Neural cell (in vitro differentiated cells): ENCODE measurements at regions not wholly inside any gene's neighbourhood (a gene's known extent, or its start where the extent isn't known, plus 50 kb on each side); places are given as distances from the start of the nearest gene placed in this dataset.

Source experiments
- H2AFZ ChIP-seq: fragments of 200-600, 300-800 bp; sonication (generic), shearing (Covaris generic); 2 replicates; pipeline ENCODE4 v1.6.0; 2014; ENCODE audit warnings: low read depth, mild to moderate bottlenecking, antibody characterized with exemption, low read length, moderate library complexity
- H3F3A ChIP-seq: fragments of 200-600 bp; shearing (Covaris generic); 2 replicates; pipeline ENCODE4 v1.6.1; 2016; ENCODE audit warnings: mild to moderate bottlenecking, moderate library complexity, mixed read lengths, antibody characterized with exemption, low read length; ENCODE audit not compliant: insufficient read depth, poor library complexity, severe bottlenecking
- H3K27ac ChIP-seq: fragments of 200-600, 300-800 bp; sonication (generic), shearing (Covaris generic); 2 replicates; pipeline ENCODE4 v1.5.1; 2014; ENCODE audit warnings: mild to moderate bottlenecking, low read length, moderate library complexity
- H3K27me3 ChIP-seq: fragments of 300-800, 200-600 bp; sonication (generic), shearing (Covaris generic); 2 replicates; pipeline ENCODE4 v1.6.0; 2014; ENCODE audit warnings: mild to moderate bottlenecking, low read depth, low read length, moderate library complexity; ENCODE audit not compliant: insufficient read depth
- H3K36me3 ChIP-seq: fragments of 300-800, 200-600 bp; sonication (generic), shearing (Covaris generic); 2 replicates; pipeline ENCODE4 v1.5.1; 2014; ENCODE audit warnings: mild to moderate bottlenecking, antibody characterized with exemption, low read length, moderate library complexity; ENCODE audit not compliant: insufficient read depth
- H3K4me2 ChIP-seq: fragments of 300-800, 200-600 bp; sonication (generic), shearing (Covaris generic); 2 replicates; pipeline ENCODE4 v1.6.0; 2014; ENCODE audit warnings: mild to moderate bottlenecking, low read length
- H3K4me3 ChIP-seq: fragments of 300-800, 200-600 bp; sonication (generic), shearing (Covaris generic); 2 replicates; pipeline ENCODE4 v1.5.1; 2014; ENCODE audit warnings: mild to moderate bottlenecking, low read length, moderate library complexity
- H3K79me2 ChIP-seq: fragments of 200-600 bp; shearing (Covaris generic); replicated peaks from 2 replicates; pipeline ENCODE4 v1.6.0; 2014; ENCODE audit warnings: mild to moderate bottlenecking, low read length, moderate library complexity; ENCODE audit not compliant: insufficient read depth
- H3K9ac ChIP-seq: fragments of 300-800, 200-600 bp; sonication (generic), shearing (Covaris generic); 2 replicates; pipeline ENCODE4 v1.6.1; 2016; ENCODE audit warnings: mild to moderate bottlenecking, low read length, mixed read lengths
- H3K9me2 ChIP-seq: fragments of 200-600 bp; shearing (Covaris generic); 2 replicates; pipeline ENCODE4 v1.6.1; 2016; ENCODE audit warnings: mild to moderate bottlenecking, low read length, mixed read lengths; ENCODE audit not compliant: insufficient read depth
- H3K9me3 ChIP-seq: fragments of 200-600, 300-800 bp; sonication (generic), shearing (Covaris generic); 2 replicates; pipeline ENCODE4 v1.6.1; 2016; ENCODE audit warnings: mild to moderate bottlenecking, mixed run types, low read length, moderate library complexity, mixed read lengths
- H4K20me1 ChIP-seq: fragments of 200-600 bp; shearing (Covaris generic); 2 replicates; pipeline ENCODE4 v1.6.1; 2016; ENCODE audit warnings: mild to moderate bottlenecking, mixed run types; ENCODE audit not compliant: insufficient read depth
- CTCF ChIP-seq: fragments of 450-650 bp; IDR thresholded peaks from 2 replicates; pipeline ENCODE4 v1.5.1; 2014; ENCODE audit warnings: antibody characterized with exemption, mild to moderate bottlenecking, moderate library complexity; ENCODE audit not compliant: poor library complexity, severe bottlenecking
- EP300 ChIP-seq: fragments of 450-650 bp; conservative IDR thresholded peaks from 2 replicates; pipeline ENCODE4 v1.6.1; 2014; ENCODE audit warnings: antibody characterized with exemption, mild to moderate bottlenecking, moderate library complexity; ENCODE audit not compliant: poor library complexity, severe bottlenecking
- EZH2 ChIP-seq: fragments of 200-600, 300-800 bp; shearing (Covaris generic), sonication (generic); IDR thresholded peaks from 2 replicates; pipeline ENCODE4 v1.6.1; 2014; ENCODE audit warnings: antibody characterized with exemption, low read length, borderline replicate concordance, mild to moderate bottlenecking; ENCODE audit not compliant: insufficient read depth, poor library complexity, severe bottlenecking
- MXI1 ChIP-seq: fragments of 450-650 bp; conservative IDR thresholded peaks from 2 replicates; pipeline ENCODE4 v1.6.1; 2014; ENCODE audit warnings: antibody characterized with exemption, mild to moderate bottlenecking; ENCODE audit not compliant: poor library complexity, severe bottlenecking
- POLR2AphosphoS5 ChIP-seq: IDR thresholded peaks from 2 replicates; pipeline ENCODE4 v1.6.1; 2012
- RAD21 ChIP-seq: fragments of 450-650 bp; conservative IDR thresholded peaks from 2 replicates; pipeline ENCODE4 v1.6.1; 2014; ENCODE audit warnings: antibody characterized with exemption, mild to moderate bottlenecking, moderate library complexity
- REST ChIP-seq: IDR thresholded peaks from 2 replicates; pipeline ENCODE4 v1.6.1; 2012; ENCODE audit warnings: borderline replicate concordance
- SMC3 ChIP-seq: fragments of 450-650 bp; conservative IDR thresholded peaks from 2 replicates; pipeline ENCODE4 v1.6.1; 2014; ENCODE audit warnings: antibody characterized with exemption, mild to moderate bottlenecking, moderate library complexity; ENCODE audit not compliant: poor library complexity
- TAF1 ChIP-seq: IDR thresholded peaks from 2 replicates; pipeline ENCODE4 v1.6.1; 2012; ENCODE audit warnings: low read depth

GRCh38 chr2:217216316-217216715, 356.5 kb upstream of the TNP1 start:
- Histone ChIP-seq H3K9me2 (no peaks in the 10 kb centered on the region), H2AFZ (no peak overlapping the region), H3K27ac (no peak overlapping the region)

GRCh38 chr2:217215877-217216276, 356.0 kb upstream of the TNP1 start:
- Histone ChIP-seq H3K9me2 (no peaks in the 10 kb centered on the region), H3K4me3 (no peak overlapping the region), H3K27ac (no peak overlapping the region), H3K4me2 (no peak overlapping the region), H3F3A (no peaks in the 10 kb centered on the region), H3K36me3 (no peaks in the 10 kb centered on the region), H4K20me1 (no peaks in the 10 kb centered on the region), H2AFZ (no peak overlapping the region), H3K9ac (no peak overlapping the region), H3K9me3 (no peaks in the 10 kb centered on the region), H3K79me2 (no peaks in the 10 kb centered on the region), H3K27me3 (no peaks in the 10 kb centered on the region)
- TF ChIP-seq RAD21, result no peak
- TF ChIP-seq POLR2AphosphoS5, result no peak
- no peak for TF ChIP-seq CTCF
- no peak for TF ChIP-seq SMC3
- TF ChIP-seq EZH2, result no peak
- TF ChIP-seq EP300, result no peak
- TF ChIP-seq REST, result no peak

More at GRCh38 chr2:217216316-217216715, 356.5 kb upstream of the TNP1 start:
- Histone ChIP-seq H3K79me2 (no peaks in the 10 kb centered on the region), H3K27me3 (no peaks in the 10 kb centered on the region), H4K20me1 (no peaks in the 10 kb centered on the region), H3K4me3 (no peak overlapping the region), H3K9me3 (no peaks in the 10 kb centered on the region), H3K9ac (no peak overlapping the region), H3F3A (no peaks in the 10 kb centered on the region), H3K36me3 (no peaks in the 10 kb centered on the region), H3K4me2 (no peak overlapping the region)
- TF ChIP-seq POLR2AphosphoS5 (no peak), EZH2 (no peak), SMC3 (no peak), EP300 (no peak), RAD21 (no peak), CTCF (no peak), REST (no peak), TAF1 (no peak), MXI1 (no peak)
